Esophagus (tissue), 2 donors: ENCODE measurements at regions not wholly inside any gene's neighbourhood (a gene's known extent, or its start where the extent isn't known, plus 50 kb on each side); places are given as distances from the start of the nearest gene placed in this dataset.

Source experiments
- H3K27ac ChIP-seq, 2 donors: one replicate each; pipeline ENCODE4 v1.5.1; 2013; ENCODE audit warnings: low read depth in 2 of 2, mild to moderate bottlenecking in 2 of 2, inconsistent platforms in 1 of 2, low read length in 1 of 2, moderate library complexity in 1 of 2
- H3K27me3 ChIP-seq, 2 donors: one replicate each; pipeline ENCODE4 v1.6.1; 2013; ENCODE audit warnings: low read length in 2 of 2, control low read depth in 1 of 2, mild to moderate bottlenecking in 1 of 2; ENCODE audit not compliant: insufficient read depth in 2 of 2, control insufficient read depth in 1 of 2
- H3K36me3 ChIP-seq, 2 donors: one replicate each; pipeline ENCODE4 v1.6.1; 2013; ENCODE audit warnings: low read length in 1 of 2; ENCODE audit not compliant: control insufficient read depth in 2 of 2, insufficient read depth in 2 of 2
- H3K4me1 ChIP-seq, 2 donors: one replicate each; pipeline ENCODE4 v1.6.1; 2013; ENCODE audit warnings: low read length in 1 of 2; ENCODE audit not compliant: control insufficient read depth in 2 of 2, insufficient read depth in 2 of 2
- H3K4me3 ChIP-seq, 2 donors: one replicate each; pipeline ENCODE4 v1.5.1; 2013; ENCODE audit warnings: low read length in 2 of 2, mild to moderate bottlenecking in 2 of 2, low read depth in 1 of 2, moderate library complexity in 1 of 2
- H3K9me3 ChIP-seq, 2 donors: one replicate each; pipeline ENCODE4 v1.6.1; 2013; ENCODE audit warnings: mild to moderate bottlenecking in 2 of 2, low read depth in 1 of 2, low read length in 1 of 2, moderate library complexity in 1 of 2; ENCODE audit not compliant: control insufficient read depth in 2 of 2, insufficient read depth in 1 of 2
- WGBS, 2 donors: extraction: QIAGEN DNeasy Blood & Tissue Kit; methylation state at CpG; one replicate each; pipeline ENCODE4 v1.1.7; 2013; 5-methylcytosine and 5-hydroxymethylcytosine counted together
- donor health status: healthy with polysubstance abuse.
- donor health status: Bipolar disorder and iron deficiency.

DNA sequence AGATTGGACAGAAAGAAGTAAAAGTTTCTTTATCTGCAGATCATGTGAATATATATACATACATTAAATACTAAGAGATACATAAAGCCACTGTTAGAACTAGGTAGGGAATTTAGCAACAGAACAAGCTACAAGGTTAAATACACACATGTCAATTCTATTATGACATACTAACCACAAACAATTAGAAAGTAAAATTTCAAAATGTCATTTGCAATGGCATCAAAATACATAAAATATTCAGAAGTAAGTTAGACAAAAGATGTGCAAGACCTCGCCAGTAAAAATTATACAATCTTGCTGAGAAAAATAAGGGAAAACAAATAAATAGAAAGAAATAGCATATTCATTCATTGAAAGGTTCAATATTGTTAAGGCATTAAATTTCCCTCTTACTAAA is 200.0 kb upstream of the HES1 start:
- WGBS, 2 donors, result 89% methylated on average over 1 of the region's 1 CpG
- Histone ChIP-seq H3K9me3 (no peaks in the 10 kb centered on the region), H3K4me1 (no peaks in the 10 kb centered on the region), H3K27ac (no peak overlapping the region), H3K4me3 (no peak overlapping the region), H3K27me3 (no peaks in the 10 kb centered on the region), H3K36me3 (no peaks in the 10 kb centered on the region)

DNA sequence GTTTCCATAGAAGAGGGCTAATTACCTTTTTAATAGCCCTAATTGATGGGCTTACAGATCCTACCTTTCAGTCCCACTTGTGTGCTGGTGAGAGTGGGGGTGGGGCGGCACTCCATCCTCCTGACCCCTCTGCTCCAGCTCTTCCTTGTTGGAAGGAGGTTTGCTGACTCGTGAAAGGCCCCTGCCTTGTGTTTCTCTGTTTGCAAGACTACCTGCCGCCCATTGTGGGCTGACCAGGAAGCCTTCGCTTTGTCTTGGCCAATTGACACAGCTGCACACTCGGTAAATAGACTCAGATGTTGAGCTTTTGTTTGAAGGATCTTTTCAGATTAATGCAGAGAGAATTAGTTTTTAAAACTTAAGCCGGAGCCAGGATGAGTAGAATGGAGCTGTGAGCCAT is 197.3 kb upstream of the HES1 start:
- Histone ChIP-seq H3K27me3 (no peaks in the 10 kb centered on the region), H3K4me1 (peaks cover 2 to 3% of the 10 kb centered on the region in 2 donors), H3K9me3 (no peaks in the 10 kb centered on the region), H3K4me3 (no peak overlapping the region), H3K36me3 (no peaks in the 10 kb centered on the region), H3K27ac (no peak overlapping the region)
- WGBS, 2 donors, result 59 to 68% methylated on average over 6 of the region's 6 CpGs

DNA sequence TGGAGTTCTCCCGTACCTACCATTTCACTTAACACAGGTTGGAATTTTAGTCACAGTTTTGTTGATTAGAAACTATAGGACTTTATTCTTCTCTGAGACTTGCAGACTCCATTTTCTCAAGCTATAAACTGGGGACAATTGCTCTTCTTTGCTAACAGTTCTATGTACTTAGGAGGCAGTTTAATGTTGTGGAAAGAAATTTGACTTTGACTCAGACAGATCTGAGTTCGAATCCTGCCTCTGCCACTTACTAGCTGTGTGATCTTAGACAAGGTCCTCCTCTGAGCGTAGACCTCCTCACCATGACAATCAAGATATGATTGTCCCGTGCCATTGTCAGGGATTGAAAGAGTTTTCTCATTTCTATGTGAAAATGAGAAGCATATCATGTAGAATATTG is 196.4 kb upstream of the HES1 start:
- Histone ChIP-seq H3K4me3 (no peak overlapping the region), H3K4me1 (peaks cover 2 to 3% of the 10 kb centered on the region in 2 donors), H3K36me3 (no peaks in the 10 kb centered on the region), H3K27me3 (no peaks in the 10 kb centered on the region), H3K27ac (no peak overlapping the region), H3K9me3 (no peaks in the 10 kb centered on the region)
- WGBS, 2 donors, result 89 to 94% methylated on average over 4 of the region's 4 CpGs

DNA sequence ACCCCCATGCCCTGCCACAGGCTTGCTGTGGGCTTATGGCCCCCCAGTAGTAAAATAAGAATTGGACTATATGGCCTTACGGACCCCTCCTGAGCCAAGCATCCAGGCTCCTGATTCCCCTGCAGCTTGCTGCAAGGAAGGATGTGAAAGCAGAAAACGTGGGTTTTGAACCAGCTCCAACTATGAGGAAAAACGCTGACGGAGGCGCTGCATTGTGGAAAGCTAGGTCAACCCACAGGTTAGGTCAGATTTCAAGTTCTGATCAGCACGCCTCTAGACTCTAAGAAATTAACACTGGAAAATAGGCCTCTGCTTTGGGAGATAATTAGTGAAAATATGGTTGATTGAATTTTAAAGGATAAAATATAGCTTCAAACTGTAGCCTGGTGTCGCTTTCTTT is 195.4 kb upstream of the HES1 start:
- Histone ChIP-seq H3K4me3 (no peak overlapping the region), H3K27ac (no peak overlapping the region), H3K27me3 (no peaks in the 10 kb centered on the region), H3K4me1 (peaks cover 2 to 3% of the 10 kb centered on the region in 2 donors), H3K36me3 (no peaks in the 10 kb centered on the region), H3K9me3 (no peaks in the 10 kb centered on the region)
- WGBS, 2 donors, result 69 to 71% methylated on average over 7 of the region's 7 CpGs

DNA sequence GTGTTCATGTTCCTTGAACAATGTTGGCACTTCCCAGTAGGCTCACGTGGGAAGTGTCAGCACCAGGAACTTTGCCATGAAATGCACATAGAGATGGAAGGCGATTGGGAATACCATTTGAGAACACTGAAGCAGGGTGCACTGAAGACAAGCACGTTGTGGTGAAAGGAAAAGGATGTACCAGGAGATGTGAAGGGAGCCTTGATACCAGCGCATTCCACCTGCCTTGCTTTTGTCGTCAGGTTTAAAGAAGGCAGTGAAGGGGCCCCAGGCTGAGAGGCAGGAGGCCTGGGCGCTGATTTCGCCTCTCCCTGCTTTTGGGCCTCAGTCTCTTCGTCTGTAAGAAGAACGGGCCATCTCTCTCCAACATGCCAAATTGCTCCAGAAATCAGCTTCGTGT is 194.5 kb upstream of the HES1 start:
- H3K4me3 ChIP-seq, result no peak overlapping the region
- no peaks in the 10 kb centered on the region for H3K27me3 ChIP-seq
- peaks cover 2 to 3% of the 10 kb centered on the region in 2 donors for H3K4me1 ChIP-seq
- H3K9me3 ChIP-seq, result no peaks in the 10 kb centered on the region
- WGBS, 2 donors, result 89 to 94% methylated on average over 10 of the region's 10 CpGs
- no peaks in the 10 kb centered on the region for H3K36me3 ChIP-seq
- H3K27ac ChIP-seq, result no peak overlapping the region

DNA sequence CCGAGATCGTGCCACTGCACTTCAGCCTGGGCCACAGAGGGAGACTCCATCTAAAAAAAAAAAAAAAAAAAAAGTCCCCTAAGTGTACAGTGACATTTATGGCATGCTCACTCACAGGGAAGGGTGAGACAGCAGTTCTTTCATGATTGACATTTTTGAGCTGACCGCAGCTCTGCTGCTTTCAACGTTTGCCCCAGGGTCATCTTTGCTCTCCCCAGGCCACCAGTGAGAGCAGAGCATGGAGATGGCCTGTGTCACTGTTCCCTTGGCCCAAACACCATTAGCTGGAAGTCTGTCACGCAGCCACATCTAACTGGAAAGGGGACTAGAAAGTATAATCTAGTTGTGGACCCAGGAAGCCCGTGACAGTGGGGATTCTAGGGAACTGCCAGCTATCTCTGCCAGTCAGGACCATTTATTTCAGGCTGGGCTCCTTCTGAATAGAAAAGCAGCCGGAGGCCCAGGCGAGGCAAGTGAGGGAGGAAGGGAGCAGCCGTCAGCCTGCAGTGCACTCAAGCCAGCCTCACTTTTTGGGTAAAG is 193.4 kb upstream of the HES1 start:
- H3K27ac ChIP-seq, result no peak overlapping the region
- no peaks in the 10 kb centered on the region for H3K27me3 ChIP-seq
- no peak overlapping the region for H3K4me3 ChIP-seq
- H3K4me1 ChIP-seq, result peaks cover 2 to 3% of the 10 kb centered on the region in 2 donors
- no peaks in the 10 kb centered on the region for H3K36me3 ChIP-seq
- no peaks in the 10 kb centered on the region for H3K9me3 ChIP-seq
- WGBS, 2 donors, result 82 to 86% methylated on average over 9 of the region's 9 CpGs

DNA sequence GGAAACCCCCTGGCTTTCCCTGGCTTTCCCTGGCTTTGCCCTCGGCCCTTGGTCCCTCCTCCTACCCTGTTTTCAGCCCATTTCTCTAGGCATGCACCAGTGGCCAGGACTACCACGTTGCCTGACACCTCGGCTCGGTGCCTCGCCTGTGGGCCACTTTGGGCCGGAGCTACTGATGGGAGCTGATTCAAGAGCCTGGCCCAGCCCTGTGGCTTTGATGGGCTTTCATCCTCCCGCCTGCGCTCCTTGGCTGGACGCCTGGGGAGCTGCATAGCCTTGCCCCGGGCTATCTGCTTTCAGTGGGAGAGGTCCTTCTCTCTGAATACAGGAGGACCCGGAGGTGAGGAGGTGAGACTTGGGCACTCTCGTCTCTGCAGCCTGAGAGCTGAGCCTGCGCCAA is 192.7 kb upstream of the HES1 start:
- H3K27ac ChIP-seq, result no peak overlapping the region
- H3K27me3 ChIP-seq, result no peaks in the 10 kb centered on the region
- H3K36me3 ChIP-seq, result no peaks in the 10 kb centered on the region
- H3K4me1 ChIP-seq, result peaks cover 2 to 3% of the 10 kb centered on the region in 2 donors
- H3K9me3 ChIP-seq, result no peaks in the 10 kb centered on the region
- no peak overlapping the region for H3K4me3 ChIP-seq
- WGBS, 2 donors, result 51 to 60% methylated on average over 13 of the region's 13 CpGs

DNA sequence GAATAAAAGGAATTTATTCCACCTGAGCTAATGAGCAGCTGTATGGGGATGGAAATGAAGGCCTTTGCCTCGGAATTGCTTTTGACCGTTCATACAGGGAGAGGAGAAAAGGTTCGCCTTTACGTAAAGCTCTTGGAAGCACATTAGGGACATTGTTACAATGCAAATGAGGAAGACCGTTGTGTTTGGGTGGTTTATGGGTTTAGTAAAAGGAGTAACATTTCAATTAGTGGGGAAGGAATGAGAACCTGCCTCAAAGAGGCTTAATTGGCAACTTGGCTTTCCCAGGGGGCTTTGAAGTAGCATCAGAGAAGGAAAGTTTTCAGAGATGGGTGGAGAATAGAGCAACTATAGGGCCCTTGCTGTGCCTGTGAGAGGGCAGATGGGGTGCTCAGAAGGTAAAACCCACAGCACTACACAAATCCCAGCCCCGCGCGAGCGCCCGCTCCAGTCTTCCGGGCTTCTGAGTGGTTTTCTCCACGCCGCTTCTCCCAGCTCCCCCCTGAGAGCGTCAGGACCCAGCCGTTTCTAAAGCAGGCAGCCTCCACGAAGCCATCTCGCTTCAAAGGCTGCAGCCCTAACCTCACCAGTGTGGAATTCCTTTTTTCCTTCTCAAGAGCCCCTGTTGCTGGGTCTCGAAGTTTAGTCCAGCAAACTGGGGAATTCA is 192.0 kb upstream of the HES1 start:
- no peak overlapping the region for H3K27ac ChIP-seq
- peaks cover 2 to 3% of the 10 kb centered on the region in 2 donors for H3K4me1 ChIP-seq
- H3K36me3 ChIP-seq, result no peaks in the 10 kb centered on the region
- H3K4me3 ChIP-seq, result no peak overlapping the region
- H3K27me3 ChIP-seq, result no peaks in the 10 kb centered on the region
- 87 to 95% methylated on average over 18 of the region's 18 CpGs for WGBS, 2 donors
- H3K9me3 ChIP-seq, result no peaks in the 10 kb centered on the region

DNA sequence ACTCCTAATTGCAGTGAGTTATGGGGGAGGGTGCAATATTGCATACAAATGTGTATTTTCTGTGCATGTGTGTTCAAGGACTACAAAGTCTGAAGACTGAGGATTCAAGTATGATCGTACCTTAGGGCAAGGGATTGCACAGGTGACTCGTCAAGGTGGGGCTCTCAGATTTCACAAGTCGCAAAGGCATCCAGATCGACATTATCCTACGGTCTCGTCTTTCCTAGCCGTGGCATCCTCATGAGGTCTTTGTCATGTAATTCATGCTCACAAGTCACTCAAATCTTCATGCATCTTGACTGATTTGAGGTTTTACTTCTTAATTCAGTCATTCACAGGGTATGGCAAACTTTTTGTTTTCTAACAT is 191.4 kb upstream of the HES1 start:
- 77% methylated on average over 7 of the region's 7 CpGs for WGBS, 2 donors
- peaks cover 2 to 3% of the 10 kb centered on the region in 2 donors for H3K4me1 ChIP-seq
- no peaks in the 10 kb centered on the region for H3K9me3 ChIP-seq
- no peak overlapping the region for H3K27ac ChIP-seq
- no peak overlapping the region for H3K4me3 ChIP-seq
- no peaks in the 10 kb centered on the region for H3K36me3 ChIP-seq
- no peaks in the 10 kb centered on the region for H3K27me3 ChIP-seq

DNA sequence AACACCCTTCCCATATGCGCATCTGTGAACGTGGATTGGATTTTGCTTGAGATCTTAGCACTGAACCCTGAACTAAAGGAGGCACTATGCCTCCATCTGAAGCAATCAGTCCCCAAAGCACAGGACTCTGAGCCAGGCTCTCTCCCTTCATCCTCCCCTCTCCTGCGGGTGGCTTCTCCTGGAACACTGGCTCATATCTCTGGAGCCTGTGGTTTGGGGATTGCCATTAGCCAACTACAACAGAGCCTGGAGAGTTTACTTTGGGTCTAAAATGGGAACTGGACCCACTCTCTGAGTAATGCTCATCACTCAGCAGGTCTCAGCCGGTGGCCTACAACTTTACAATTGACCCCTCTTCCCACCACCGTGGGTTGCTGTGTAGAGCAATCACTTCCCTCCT is 190.8 kb upstream of the HES1 start:
- Histone ChIP-seq H3K9me3 (no peaks in the 10 kb centered on the region), H3K4me1 (peaks cover 2 to 3% of the 10 kb centered on the region in 2 donors), H3K27me3 (no peaks in the 10 kb centered on the region), H3K36me3 (no peaks in the 10 kb centered on the region), H3K27ac (no peak overlapping the region), H3K4me3 (no peak overlapping the region)
- 90 to 95% methylated on average over 5 of the region's 5 CpGs for WGBS, 2 donors
